PC-9 (cell line): ENCODE measurements at regions not wholly inside any gene's neighbourhood (a gene's known extent, or its start where the extent isn't known, plus 50 kb on each side); places are given as distances from the start of the nearest gene placed in this dataset.

Experiments used
- BruUV-seq: library from RNA; stranded (reverse); fragments of 400-500 nt; replicated peaks from 2 replicates; lab custom pipeline; 2021; lab: Mats Ljungman, UMichigan
- CTCF ChIA-PET: fragments of 300-600 bp; sonication (Branson Sonifier 250); formaldehyde crosslinking; loops from one replicate; lab custom pipeline; 2022; ENCODE audit warnings: antibody characterized with exemption; lab: Charles Lee
- POLR2A ChIA-PET: fragments of 300-600 bp; sonication (Branson Sonifier 250); formaldehyde crosslinking; loops from one replicate; lab custom pipeline; 2022; ENCODE audit warnings: antibody characterized with exemption; ENCODE audit not compliant: unreplicated experiment; lab: Charles Lee
- DNase-seq, 2 experiments: peaks; one replicate each; pipeline versions ENCODE4 v3.0.0 to v3.0.0-alpha.2; 2015 to 2022; ENCODE audit warnings: mixed read lengths in 1 of 2
- H2AFZ ChIP-seq: fragments of 200-600 bp; sonication (generic); 2 replicates; pipeline ENCODE4 v1.8.1; 2017; ENCODE audit warnings: antibody characterized with exemption
- H3F3A ChIP-seq: fragments of 200-600 bp; sonication (generic); 2 replicates; pipeline ENCODE4 v1.8.1; 2017; ENCODE audit warnings: antibody characterized with exemption, mild to moderate bottlenecking, low read depth; ENCODE audit not compliant: insufficient read depth
- H3K27ac ChIP-seq: fragments of 200-600 bp; sonication (generic); 2 replicates; pipeline ENCODE4 v1.6.1; 2016; ENCODE audit warnings: mixed run types
- H3K27me3 ChIP-seq: fragments of 200-600 bp; sonication (generic); 2 replicates; pipeline ENCODE4 v1.6.1; 2016; ENCODE audit warnings: low read depth, mixed run types; ENCODE audit not compliant: insufficient read depth
- H3K36me3 ChIP-seq: fragments of 200-600 bp; sonication (generic); 2 replicates; pipeline ENCODE4 v1.6.1; 2016; ENCODE audit warnings: low read depth, mixed run types
- H3K4me1 ChIP-seq: fragments of 200-600 bp; sonication (generic); replicated peaks from 2 replicates; pipeline ENCODE4 v1.6.1; 2016; ENCODE audit warnings: mixed run types; ENCODE audit not compliant: insufficient read depth
- H3K4me2 ChIP-seq: fragments of 200-600 bp; sonication (generic); 2 replicates; pipeline ENCODE4 v1.6.1; 2017; ENCODE audit warnings: mixed run types
- H3K4me3 ChIP-seq: fragments of 200-600 bp; sonication (generic); 2 replicates; pipeline ENCODE4 v1.6.1; 2016; ENCODE audit warnings: mixed run types
- H3K79me2 ChIP-seq: fragments of 200-600 bp; sonication (generic); 2 replicates; pipeline ENCODE4 v1.6.1; 2017; ENCODE audit warnings: low read depth, mixed run types
- H3K9me2 ChIP-seq: fragments of 200-600 bp; sonication (generic); 2 replicates; pipeline ENCODE4 v1.8.1; 2017; ENCODE audit warnings: mild to moderate bottlenecking; ENCODE audit not compliant: insufficient read depth
- H3K9me3 ChIP-seq: fragments of 200-600 bp; sonication (generic); 2 replicates; pipeline ENCODE4 v1.8.1; 2016; ENCODE audit warnings: low read depth; ENCODE audit not compliant: insufficient read depth
- H4K20me1 ChIP-seq: fragments of 200-600 bp; sonication (generic); 2 replicates; pipeline ENCODE4 v1.8.1; 2017; ENCODE audit not compliant: insufficient read depth
- CTCF ChIP-seq: fragments of 200-600 bp; sonication (generic); conservative IDR thresholded peaks from 2 replicates; pipeline ENCODE4 v1.6.1; 2017; ENCODE audit warnings: mixed run types, antibody characterized with exemption, mild to moderate bottlenecking, moderate library complexity
- EZH2 ChIP-seq: fragments of 200-600 bp; sonication (generic); IDR thresholded peaks from 2 replicates; pipeline ENCODE4 v1.8.0; 2017; ENCODE audit warnings: antibody characterized with exemption, low read depth
- intact Hi-C: fragments of 100-400 bp; cut with micrococcal nuclease; formaldehyde crosslinking; loops from one replicate; pipeline ENCODE4 v1.10.0; 2022; ENCODE audit not compliant: unreplicated experiment

GRCh38 chr1:185393205-185393604 lies 76.2 kb upstream of the IVNS1ABP start:
- POLR2A ChIA-PET, result no interaction called here
- H3K27ac ChIP-seq, result no peak overlapping the region
- intact Hi-C loops, result no loop called here

GRCh38 chr1:185388815-185389214 lies 71.8 kb upstream of the IVNS1ABP start:
- TF ChIP-seq CTCF (no peak), EZH2 (no peak)
- Histone ChIP-seq H3K4me1 (no peaks in the 10 kb centered on the region), H3K27me3 (no peaks in the 10 kb centered on the region), H3K9me2 (no peaks in the 10 kb centered on the region), H3F3A (no peaks in the 10 kb centered on the region), H3K79me2 (no peaks in the 10 kb centered on the region), H3K4me2 (no peak overlapping the region), H3K27ac (no peak overlapping the region), H3K9me3 (peaks cover 1% of the 10 kb centered on the region; the same call in 1 of the 2 replicates), H3K36me3 (no peaks in the 10 kb centered on the region), H4K20me1 (no peaks in the 10 kb centered on the region), H3K4me3 (no peak overlapping the region), H2AFZ (no peak overlapping the region)
- DNase-seq, result no peak
- no TSS peak for BruUV-seq
- intact Hi-C loops, result no loop called here
- ChIA-PET POLR2A (no interaction called here), CTCF (no interaction called here)

More at GRCh38 chr1:185393205-185393604, 76.2 kb upstream of the IVNS1ABP start:
- Histone ChIP-seq H3K4me1 (no peaks in the 10 kb centered on the region), H3K4me2 (no peak overlapping the region), H3K79me2 (no peaks in the 10 kb centered on the region), H3K36me3 (no peaks in the 10 kb centered on the region), H3K4me3 (no peak overlapping the region), H3K27me3 (no peaks in the 10 kb centered on the region), H3K9me2 (no peaks in the 10 kb centered on the region), H3K9me3 (peaks cover 3% of the 10 kb centered on the region; the same call in 1 of the 2 replicates), H3F3A (no peaks in the 10 kb centered on the region), H2AFZ (no peak overlapping the region), H4K20me1 (no peaks in the 10 kb centered on the region)
- no peak for DNase-seq
- TF ChIP-seq EZH2 (no peak), CTCF (no peak)
- BruUV-seq, result no TSS peak
- CTCF ChIA-PET, result no interaction called here

GRCh38 chr1:185388346-185388745 lies 71.3 kb upstream of the IVNS1ABP start:
- no peaks in the 10 kb centered on the region for H4K20me1 ChIP-seq
- H3K79me2 ChIP-seq, result no peaks in the 10 kb centered on the region
- TF ChIP-seq CTCF (no peak), EZH2 (no peak)
- H3K27ac ChIP-seq, result no peak overlapping the region
- ChIA-PET CTCF (no interaction called here), POLR2A (no interaction called here)
- no peaks in the 10 kb centered on the region for H3K4me1 ChIP-seq
- H3K27me3 ChIP-seq, result no peaks in the 10 kb centered on the region
- no TSS peak for BruUV-seq
- H3K4me3 ChIP-seq, result no peak overlapping the region
- no peak overlapping the region for H3K4me2 ChIP-seq
- H2AFZ ChIP-seq, result no peak overlapping the region
- intact Hi-C loops, result no loop called here
- no peaks in the 10 kb centered on the region for H3F3A ChIP-seq
- no peaks in the 10 kb centered on the region for H3K9me3 ChIP-seq
- DNase-seq, result no peak
- no peaks in the 10 kb centered on the region for H3K36me3 ChIP-seq
- H3K9me2 ChIP-seq, result no peaks in the 10 kb centered on the region
